T-cell (primary cell): ENCODE measurements at regions not wholly inside any gene's neighbourhood (a gene's known extent, or its start where the extent isn't known, plus 50 kb on each side); places are given as distances from the start of the nearest gene placed in this dataset.
"Not testable (repeated sequence)": the region's sequence is repeated elsewhere in the genome, so short reads cannot be mapped to it uniquely, and the experiment has no call there.

ENCODE experiments used
- ATAC-seq, 4 experiments: fragments of 200-7000 bp in 3 of 4; fragments of 150-1000 bp in 1 of 4; cut with Tn5 transposase; replicated peaks in 1 of 4; 1 replicate in 3 of 4; 2 replicates in 1 of 4; pipeline ENCODE4 v1.10.0; 2021; ENCODE audit warnings: moderate library complexity in 3 of 4, mild to moderate bottlenecking in 2 of 4, moderate number of reproducible peaks in 1 of 4
- CTCF ChIA-PET, 2 donors: fragments of 300-600 bp; sonication (Branson Sonifier 250); formaldehyde crosslinking; loops; one replicate each; lab custom pipeline; 2022; ENCODE audit warnings: antibody characterized with exemption in 2 of 2; lab: Charles Lee
- POLR2A ChIA-PET, 2 donors: fragments of 300-600 bp; sonication (Branson Sonifier 250); formaldehyde crosslinking; loops; one replicate each; lab custom pipeline; 2022; ENCODE audit warnings: antibody characterized with exemption in 2 of 2; lab: Charles Lee
- DNase-seq, 35 experiments: peaks; one replicate each; pipeline versions ENCODE4 v3.0.0 to v3.0.0-alpha.2; 2013 to 2023
- H3K27ac ChIP-seq: one replicate; pipeline ENCODE4 v1.5.1; 2013; ENCODE audit warnings: low read length
- H3K27me3 ChIP-seq, 2 experiments: replicated peaks in 1 of 2; 1 replicate in 1 of 2; 2 replicates in 1 of 2; pipeline versions ENCODE4 v1.6.1 to v1.7.0; 2013; ENCODE audit warnings: low read length in 1 of 2, mixed read lengths in 1 of 2; ENCODE audit not compliant: control insufficient read depth in 2 of 2, insufficient read depth in 2 of 2; ENCODE audit errors: extremely low read depth in 1 of 2
- H3K36me3 ChIP-seq, 2 donors: 1 replicate in 1 of 2; 2 replicates in 1 of 2; pipeline versions ENCODE4 v1.6.1 to v1.7.0; 2013; ENCODE audit warnings: low read length in 1 of 2; ENCODE audit not compliant: control insufficient read depth in 2 of 2, insufficient read depth in 1 of 2; ENCODE audit errors: extremely low read depth in 1 of 2
- H3K4me1 ChIP-seq, 2 experiments: 1 replicate in 1 of 2; 2 replicates in 1 of 2; pipeline versions ENCODE4 v1.6.1 to v1.7.0; 2013; ENCODE audit warnings: low read length in 2 of 2, mixed read lengths in 1 of 2; ENCODE audit not compliant: insufficient read depth in 2 of 2, control insufficient read depth in 1 of 2; ENCODE audit errors: extremely low read depth in 1 of 2
- H3K4me3 ChIP-seq, 2 donors: 1 replicate in 1 of 2; 2 replicates in 1 of 2; pipeline versions ENCODE4 v1.5.1 to v1.7.0; 2013; ENCODE audit warnings: mild to moderate bottlenecking in 2 of 2, low read length in 1 of 2, moderate library complexity in 1 of 2; ENCODE audit not compliant: control insufficient read depth in 1 of 2; ENCODE audit errors: extremely low read depth in 1 of 2
- H3K9me3 ChIP-seq: 2 replicates; pipeline ENCODE4 v1.7.0; 2013
- H3K27ac Mint-ChIP-seq, 2 donors: one replicate each; pipeline ENCODE4 v1.8.0; 2020 to 2021; ENCODE audit warnings: mild to moderate bottlenecking in 2 of 2, mixed read lengths in 2 of 2
- H3K27me3 Mint-ChIP-seq, 2 donors: one replicate each; pipeline ENCODE4 v1.8.0; 2021 to 2022; ENCODE audit warnings: mixed read lengths in 2 of 2
- H3K36me3 Mint-ChIP-seq: one replicate; pipeline ENCODE4 v1.8.0; 2021; ENCODE audit warnings: mixed read lengths
- H3K4me1 Mint-ChIP-seq, 3 donors: one replicate each; pipeline ENCODE4 v1.8.0; 2020 to 2022; ENCODE audit warnings: mixed read lengths in 3 of 3, mild to moderate bottlenecking in 1 of 3
- H3K4me3 Mint-ChIP-seq, 3 donors: one replicate each; pipeline ENCODE4 v1.8.0; 2020 to 2022; ENCODE audit warnings: mild to moderate bottlenecking in 3 of 3, mixed read lengths in 3 of 3, moderate library complexity in 3 of 3
- H3K9me3 Mint-ChIP-seq, 3 donors: one replicate each; pipeline ENCODE4 v1.8.0; 2020 to 2022; ENCODE audit warnings: mixed read lengths in 3 of 3
- WGBS: methylation state at CpG from one replicate; pipeline ENCODE4 v1.1.5; 2013; ENCODE audit warnings: missing lambda C conversion rate; ENCODE audit not compliant: insufficient coverage; 5-methylcytosine and 5-hydroxymethylcytosine counted together

GRCh38 chr11:13614918-13615317 lies 53.5 kb upstream of the FAR1 start:
- H3K4me1 Mint-ChIP-seq, H3K36me3 Mint-ChIP-seq, H3K36me3 ChIP-seq, H3K4me3 ChIP-seq, CTCF ChIA-PET, H3K27ac Mint-ChIP-seq, H3K27me3 ChIP-seq, H3K27ac ChIP-seq, DNase-seq, H3K9me3 ChIP-seq, ATAC-seq, H3K4me1 ChIP-seq, H3K27me3 Mint-ChIP-seq, H3K4me3 Mint-ChIP-seq: not testable (repeated sequence)
- POLR2A ChIA-PET, result interaction anchor here in 1 of 2 donors (0.6 kb wide), 1 partner anchor 30 kb away, joined by 3 read pairs; no protein-coding TSS in a partner anchor
- peaks cover 36 to 53% (median 39%) of the 10 kb centered on the region in 3 donors for H3K9me3 Mint-ChIP-seq

- peaks cover 0 to 3% of the 10 kb centered on the region in 2 experiments for H3K27me3 ChIP-seq
- ATAC-seq, result no peak
- Mint-ChIP-seq H3K4me3 (no peak overlapping the region), H3K36me3 (no peaks in the 10 kb centered on the region), H3K9me3 (peaks cover 0 to 5% (median 0%) of the 10 kb centered on the region in 3 donors), H3K27ac (no peak overlapping the region), H3K4me1 (no peaks in the 10 kb centered on the region), H3K27me3 (peaks cover 3 to 4% of the 10 kb centered on the region in 2 donors)
- H3K4me3 ChIP-seq, result no peak overlapping the region
- no peaks in the 10 kb centered on the region for H3K4me1 ChIP-seq
- CTCF ChIA-PET, result no interaction called here
- no peak for DNase-seq
- H3K9me3 ChIP-seq, result no peaks in the 10 kb centered on the region
- POLR2A ChIA-PET, result no interaction called here
- WGBS, result no CpG with 5 or more reads among the region's 2 CpGs
- no peaks in the 10 kb centered on the region for H3K36me3 ChIP-seq
- no peak overlapping the region for H3K27ac ChIP-seq
Measured at GRCh38 chr11:13608656-13609055, 59.8 kb upstream of the FAR1 start.

DNA sequence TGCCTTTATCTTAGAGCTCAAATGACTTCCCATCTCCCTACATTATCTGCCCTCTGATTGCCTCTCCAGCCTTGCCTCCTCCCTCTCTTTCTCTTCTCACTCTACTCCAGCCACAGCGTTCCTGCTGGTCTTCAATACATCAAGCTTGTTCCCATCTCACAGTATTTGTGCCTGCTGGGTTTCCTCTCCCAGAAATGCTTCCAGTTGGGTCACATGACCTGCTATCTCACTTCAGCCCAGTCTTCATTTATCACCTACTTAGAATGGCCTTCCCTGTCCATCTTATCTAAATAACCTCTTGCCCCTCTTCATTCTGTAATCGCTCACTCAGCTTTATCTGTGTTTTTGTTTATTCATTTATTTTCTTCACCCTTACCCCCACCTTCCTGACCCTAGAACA lies 61.8 kb upstream of the FAR1 start:
- Histone ChIP-seq H3K27me3 (peaks cover 0 to 3% of the 10 kb centered on the region in 2 experiments), H3K27ac (no peak overlapping the region), H3K9me3 (no peaks in the 10 kb centered on the region), H3K4me1 (no peaks in the 10 kb centered on the region), H3K4me3 (no peak overlapping the region), H3K36me3 (no peaks in the 10 kb centered on the region)
- peaks cover 3 to 7% of the 10 kb centered on the region in 2 donors for H3K27me3 Mint-ChIP-seq
- no peaks in the 10 kb centered on the region for H3K4me1 Mint-ChIP-seq
- DNase-seq (no peak), ATAC-seq (no peak)
- ChIA-PET CTCF (no interaction called here), POLR2A (no interaction called here)
- H3K4me3 Mint-ChIP-seq, result no peak overlapping the region
- H3K36me3 Mint-ChIP-seq, result no peaks in the 10 kb centered on the region
- H3K9me3 Mint-ChIP-seq, result no peaks in the 10 kb centered on the region
- H3K27ac Mint-ChIP-seq, result no peak overlapping the region
- 56% methylated on average over 1 of the region's 2 CpGs for WGBS

DNA sequence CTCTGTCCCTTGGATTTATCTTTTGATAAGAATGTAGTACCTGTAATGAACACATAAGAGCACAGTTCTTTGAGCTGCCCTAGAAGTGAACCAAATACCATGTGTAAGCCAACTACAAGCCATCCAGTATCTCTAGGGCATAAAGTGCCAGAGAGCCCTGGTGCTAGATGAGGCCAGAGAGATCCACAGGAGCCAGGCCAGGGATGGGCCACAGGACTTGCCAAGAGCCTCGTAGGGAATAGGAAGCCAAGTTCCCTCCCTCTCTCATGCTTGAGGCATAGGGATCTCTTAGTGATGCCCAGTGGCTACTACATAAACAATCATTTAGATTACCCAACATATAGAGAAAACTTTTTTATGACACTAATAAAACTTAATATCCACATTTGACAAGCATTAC lies 64.8 kb upstream of the FAR1 start:
- POLR2A ChIA-PET, result no interaction called here
- Histone ChIP-seq H3K27me3 (no peaks in the 10 kb centered on the region), H3K4me1 (no peaks in the 10 kb centered on the region), H3K4me3 (no peak overlapping the region), H3K9me3 (no peaks in the 10 kb centered on the region), H3K27ac (no peak overlapping the region), H3K36me3 (no peaks in the 10 kb centered on the region)
- no peak overlapping the region for H3K27ac Mint-ChIP-seq
- H3K27me3 Mint-ChIP-seq, result peaks cover 5 to 10% of the 10 kb centered on the region in 2 donors
- DNase-seq (no peak), ATAC-seq (no peak)
- H3K36me3 Mint-ChIP-seq, result no peaks in the 10 kb centered on the region
- WGBS, result no CpG with 5 or more reads among the region's 1 CpG
- no peaks in the 10 kb centered on the region for H3K4me1 Mint-ChIP-seq
- H3K4me3 Mint-ChIP-seq, result no peak overlapping the region
- no peaks in the 10 kb centered on the region for H3K9me3 Mint-ChIP-seq
- CTCF ChIA-PET, result no interaction called here

DNA sequence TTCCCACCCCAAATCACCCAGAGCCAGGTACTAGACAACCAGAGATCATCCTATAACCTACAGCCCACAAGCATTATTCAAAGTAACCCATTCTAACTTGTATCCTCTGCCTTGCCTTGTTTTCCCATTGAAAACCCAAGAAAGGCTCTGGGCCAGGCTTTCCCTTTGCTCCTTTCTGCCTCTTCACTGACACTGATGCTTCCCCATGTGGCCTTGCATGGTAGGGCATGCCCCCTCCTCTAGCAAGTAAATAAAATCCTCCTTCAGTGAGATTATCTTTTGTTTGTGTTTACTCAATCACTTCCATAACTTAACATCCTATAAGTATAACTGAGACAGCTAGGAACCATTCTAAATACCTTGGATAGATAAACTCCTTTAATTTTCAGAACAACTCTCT lies 65.6 kb upstream of the FAR1 start:
- DNase-seq (no peak), ATAC-seq (no peak)
- H3K4me1 Mint-ChIP-seq, result no peaks in the 10 kb centered on the region
- no peak overlapping the region for H3K27ac Mint-ChIP-seq
- no peak overlapping the region for H3K4me3 ChIP-seq
- ChIA-PET POLR2A (interaction anchor here in 1 of 2 donors (0.6 kb wide), 1 partner anchor 19 kb away, joined by 6 read pairs; no protein-coding TSS in a partner anchor), CTCF (no interaction called here)
- H3K4me1 ChIP-seq, result no peaks in the 10 kb centered on the region
- H3K4me3 Mint-ChIP-seq, result no peak overlapping the region
- H3K36me3 Mint-ChIP-seq, result no peaks in the 10 kb centered on the region
- H3K27ac ChIP-seq, result no peak overlapping the region
- no peaks in the 10 kb centered on the region for H3K9me3 ChIP-seq
- H3K9me3 Mint-ChIP-seq, result no peaks in the 10 kb centered on the region
- H3K36me3 ChIP-seq, result no peaks in the 10 kb centered on the region
- H3K27me3 Mint-ChIP-seq, result peaks cover 3 to 10% of the 10 kb centered on the region in 2 donors
- no peaks in the 10 kb centered on the region for H3K27me3 ChIP-seq

GRCh38 chr11:13596611-13597326 lies 71.7 kb upstream of the FAR1 start:
- POLR2A ChIA-PET, result interaction anchor here in 1 of 2 donors (0.6 kb wide), 1 partner anchor 173 kb away, joined by 3 read pairs; no protein-coding TSS in a partner anchor
- no peaks in the 10 kb centered on the region for H3K9me3 ChIP-seq
- ATAC-seq (no peak), DNase-seq (no peak)
- 42% methylated on average over 3 of the region's 6 CpGs for WGBS
- CTCF ChIA-PET, result no interaction called here
- H3K4me1 Mint-ChIP-seq, result no peaks in the 10 kb centered on the region
- H3K9me3 Mint-ChIP-seq, result peaks cover 0 to 2% (median 0%) of the 10 kb centered on the region in 3 donors
- no peaks in the 10 kb centered on the region for H3K36me3 Mint-ChIP-seq
- H3K27ac ChIP-seq, result no peak overlapping the region
- H3K27me3 Mint-ChIP-seq, result peaks cover 9% of the 10 kb centered on the region in 2 donors
- H3K27ac Mint-ChIP-seq, result no peak overlapping the region
- no peaks in the 10 kb centered on the region for H3K4me1 ChIP-seq
- no peak overlapping the region for H3K4me3 Mint-ChIP-seq
- no peak overlapping the region for H3K4me3 ChIP-seq
- peaks cover 0 to 2% of the 10 kb centered on the region in 2 experiments for H3K27me3 ChIP-seq
- H3K36me3 ChIP-seq, result no peaks in the 10 kb centered on the region
